Epithelial cell of esophagus (primary cell): ENCODE measurements at regions not wholly inside any gene's neighbourhood (a gene's known extent, or its start where the extent isn't known, plus 50 kb on each side); places are given as distances from the start of the nearest gene placed in this dataset.
"Not testable (repeated sequence)": the region's sequence is repeated elsewhere in the genome, so short reads cannot be mapped to it uniquely, and the experiment has no call there.

ENCODE experiments used
- DNase-seq: peaks from one replicate; pipeline ENCODE4 v3.0.0; 2010; ENCODE audit warnings: low read depth
- H3K4me3 ChIP-seq: 2 replicates; pipeline ENCODE4 v1.5.1; 2011; ENCODE audit warnings: mild to moderate bottlenecking, low read length, control low read depth
- TF ChIP-seq, protein P1 (sequence below): IDR thresholded peaks from 2 replicates; pipeline ENCODE4 v1.5.1; 2011; ENCODE audit warnings: low read depth, mild to moderate bottlenecking, low read length, control low read depth, inconsistent platforms; ENCODE audit not compliant: insufficient read depth; ENCODE audit errors: missing control alignments

DNA sequence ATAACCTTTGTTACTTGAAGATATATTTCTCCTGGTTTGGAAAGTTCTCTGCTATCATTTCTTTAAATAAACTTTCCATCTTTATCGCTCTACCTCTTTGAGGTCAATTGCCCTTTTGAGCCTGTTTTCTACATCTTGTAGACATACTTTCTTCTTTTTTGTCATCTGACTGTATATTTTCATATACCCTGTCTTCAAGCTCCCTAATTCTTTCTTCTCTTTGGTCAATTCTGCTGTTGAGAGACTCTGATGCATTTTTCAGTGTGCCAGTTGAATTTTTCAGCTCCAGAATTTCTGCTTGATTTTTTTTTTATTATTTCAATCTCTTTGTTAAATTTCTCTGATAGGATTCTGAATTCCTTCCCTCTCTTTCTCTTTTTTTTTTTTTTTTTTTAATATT, 511.2 kb upstream of the GRAMD2B start:
- TF ChIP-seq, protein P1, sequence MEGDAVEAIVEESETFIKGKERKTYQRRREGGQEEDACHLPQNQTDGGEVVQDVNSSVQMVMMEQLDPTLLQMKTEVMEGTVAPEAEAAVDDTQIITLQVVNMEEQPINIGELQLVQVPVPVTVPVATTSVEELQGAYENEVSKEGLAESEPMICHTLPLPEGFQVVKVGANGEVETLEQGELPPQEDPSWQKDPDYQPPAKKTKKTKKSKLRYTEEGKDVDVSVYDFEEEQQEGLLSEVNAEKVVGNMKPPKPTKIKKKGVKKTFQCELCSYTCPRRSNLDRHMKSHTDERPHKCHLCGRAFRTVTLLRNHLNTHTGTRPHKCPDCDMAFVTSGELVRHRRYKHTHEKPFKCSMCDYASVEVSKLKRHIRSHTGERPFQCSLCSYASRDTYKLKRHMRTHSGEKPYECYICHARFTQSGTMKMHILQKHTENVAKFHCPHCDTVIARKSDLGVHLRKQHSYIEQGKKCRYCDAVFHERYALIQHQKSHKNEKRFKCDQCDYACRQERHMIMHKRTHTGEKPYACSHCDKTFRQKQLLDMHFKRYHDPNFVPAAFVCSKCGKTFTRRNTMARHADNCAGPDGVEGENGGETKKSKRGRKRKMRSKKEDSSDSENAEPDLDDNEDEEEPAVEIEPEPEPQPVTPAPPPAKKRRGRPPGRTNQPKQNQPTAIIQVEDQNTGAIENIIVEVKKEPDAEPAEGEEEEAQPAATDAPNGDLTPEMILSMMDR = no peak

DNA sequence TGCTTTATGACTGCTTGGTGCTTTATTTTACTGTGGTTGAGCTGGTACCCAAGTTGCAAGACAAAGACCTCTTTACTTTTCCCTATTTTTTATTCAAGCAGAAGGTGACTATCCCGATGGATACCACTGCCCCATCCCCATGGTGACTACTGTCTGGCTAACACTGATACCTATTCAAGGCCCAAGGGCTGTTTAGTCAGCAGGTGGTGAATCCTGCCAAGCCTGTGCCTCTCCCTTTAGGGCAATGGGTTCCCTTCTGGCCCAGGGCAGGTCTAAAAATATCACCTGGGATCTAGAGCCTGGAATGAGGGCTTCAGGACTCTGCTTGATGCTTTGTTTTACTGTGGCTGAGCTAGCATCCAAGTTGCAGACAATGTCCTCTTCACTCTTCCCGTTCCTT, 510.0 kb upstream of the GRAMD2B start:
- DNase-seq = peak; percentile 51
- TF ChIP-seq, protein P1 = no peak
- no peak overlapping the region for H3K4me3 ChIP-seq

More for the DNA sequence above, 511.2 kb upstream of the GRAMD2B start:
- H3K4me3 ChIP-seq = no peak overlapping the region
- DNase-seq = no peak

DNA sequence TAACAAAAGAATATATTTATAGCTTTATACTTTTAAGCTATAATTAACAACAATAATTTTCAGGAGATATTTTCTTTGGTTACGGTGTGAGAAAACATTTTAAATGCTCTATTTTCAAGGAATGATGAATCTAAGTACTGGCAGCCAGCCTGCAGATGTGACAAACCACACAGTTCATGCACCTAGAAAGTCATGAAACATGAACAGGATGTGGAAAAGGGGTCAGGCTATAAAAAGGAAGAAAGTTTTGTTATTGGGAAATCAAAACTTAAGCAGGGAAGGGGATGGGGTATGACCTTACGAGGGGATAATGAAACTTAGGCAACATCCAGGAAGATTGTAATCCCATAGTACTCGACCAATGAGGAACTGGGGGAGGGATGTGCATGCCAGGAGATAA, 508.7 kb upstream of the GRAMD2B start:
- DNase-seq = no peak
- no peak overlapping the region for H3K4me3 ChIP-seq
- TF ChIP-seq, protein P1 = no peak

DNA sequence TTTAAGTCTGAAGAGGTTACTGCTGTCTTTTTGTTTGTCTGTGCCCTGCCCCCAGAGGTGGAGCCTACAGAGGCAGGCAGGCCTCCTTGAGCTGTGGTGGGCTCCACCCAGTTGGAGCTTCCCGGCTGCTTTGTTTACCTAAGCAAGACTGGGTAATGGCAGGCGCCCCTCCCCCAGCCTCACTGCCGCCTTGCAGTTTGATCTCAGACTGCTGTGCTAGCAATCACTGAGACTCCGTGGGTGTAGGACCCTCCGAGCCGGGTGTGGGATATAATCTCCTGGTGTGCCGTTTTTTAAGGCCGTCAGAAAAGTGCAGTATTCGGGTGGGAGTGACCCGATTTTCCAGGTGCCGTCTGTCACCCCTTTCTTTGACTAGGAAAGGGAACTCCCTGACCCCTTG, 499.3 kb upstream of the GRAMD2B start:
- DNase-seq, H3K4me3 ChIP-seq: not testable (repeated sequence)

DNA sequence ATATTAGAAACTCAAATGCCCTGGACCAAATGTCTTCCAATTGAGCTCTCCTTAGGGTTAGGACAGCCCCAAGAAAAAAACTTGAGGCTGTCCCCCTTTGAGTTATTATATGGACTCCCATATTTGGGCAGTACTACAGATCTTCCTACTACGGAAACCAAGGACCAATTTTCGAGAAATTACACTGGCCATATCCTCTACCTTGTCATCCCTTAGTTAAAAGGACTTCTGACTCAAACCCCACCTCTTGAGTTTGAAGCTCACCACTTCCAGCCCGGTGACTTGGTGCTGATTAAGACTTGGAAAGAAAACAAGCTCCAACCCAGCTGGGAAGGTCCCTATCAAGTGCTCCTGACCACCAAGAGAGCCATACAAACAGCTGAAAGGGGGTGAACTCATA, 497.0 kb upstream of the GRAMD2B start:
- TF ChIP-seq, protein P1 = no peak
- no peak overlapping the region for H3K4me3 ChIP-seq
- DNase-seq = no peak

DNA sequence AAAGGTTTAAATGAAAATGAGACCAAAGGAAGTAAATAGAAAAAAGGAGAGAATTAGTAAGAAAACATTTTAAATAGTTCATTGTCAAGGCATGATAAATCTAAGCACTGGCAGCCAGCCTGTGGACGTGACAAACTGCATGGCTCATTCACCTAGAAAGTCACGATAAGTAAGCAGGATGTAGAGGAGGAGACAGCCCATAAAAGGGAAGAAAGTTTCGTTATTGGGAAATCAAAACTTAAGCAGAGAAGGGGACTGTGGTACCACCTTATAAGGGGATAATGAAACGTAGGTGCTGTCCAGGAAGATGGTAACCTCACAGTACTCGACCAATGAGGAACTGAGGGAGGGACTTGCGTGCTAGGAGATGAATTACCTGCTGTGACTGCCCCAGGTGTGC, 494.5 kb upstream of the GRAMD2B start:
- peak; percentile 2 for DNase-seq
- H3K4me3 ChIP-seq = no peak overlapping the region
- TF ChIP-seq, protein P1 = no peak

DNA sequence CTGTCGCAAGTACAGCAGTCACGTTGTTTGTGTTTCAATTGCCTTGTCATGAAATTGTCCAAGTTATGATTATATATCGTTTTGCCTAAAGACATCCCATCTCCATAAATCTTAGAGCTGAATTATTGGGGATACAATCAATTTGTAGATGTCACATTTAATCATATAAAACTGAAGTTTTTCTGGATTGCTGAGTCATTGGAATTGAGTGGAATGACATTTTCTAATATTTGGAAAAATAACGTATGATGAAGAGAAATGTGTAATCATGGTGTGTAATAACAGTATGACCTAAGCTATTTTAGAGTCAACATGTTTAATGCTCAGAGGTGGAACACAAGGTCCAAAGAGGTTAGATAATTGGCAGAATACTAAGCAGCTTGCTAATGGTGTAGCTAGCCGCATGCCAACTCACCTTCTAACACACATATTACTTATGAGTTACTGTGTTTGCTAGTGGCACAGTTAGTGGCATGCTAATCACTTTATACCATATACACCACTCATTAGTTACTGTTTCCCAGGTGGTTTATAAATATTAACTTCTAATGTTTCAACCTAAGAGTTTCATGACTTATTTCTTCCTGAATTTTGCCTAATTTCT, 473.1 kb upstream of the GRAMD2B start:
- TF ChIP-seq, protein P1 = no peak
- DNase-seq = no peak
- no peak overlapping the region for H3K4me3 ChIP-seq
